ENCODE measurements at regions not wholly inside any gene's neighbourhood (a gene's known extent, or its start where the extent isn't known, plus 50 kb on each side); places are given as distances from the start of the nearest gene placed in this dataset.

DNA sequence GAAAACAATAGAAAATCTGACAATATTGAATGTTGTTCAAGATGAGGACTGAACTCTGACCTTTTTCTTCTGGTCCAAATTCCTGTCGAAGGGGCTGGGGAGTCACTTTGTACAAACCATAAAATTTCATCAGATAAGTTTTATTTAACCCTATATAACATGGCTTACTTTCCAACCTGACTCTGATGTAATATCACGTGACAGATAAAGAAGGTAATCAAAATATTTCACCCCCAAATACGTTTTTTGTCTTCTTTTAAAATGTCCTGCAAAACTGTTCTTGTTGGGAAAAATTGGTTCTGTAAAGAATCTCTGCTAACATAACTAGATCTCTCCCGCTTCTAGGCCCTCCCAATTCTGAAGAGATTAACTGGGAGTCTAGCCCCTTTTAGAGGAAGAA is 90.9 kb upstream of the MDFIC start:
- H3K9me3 Mint-ChIP-seq (ENCODE audit: low read depth): peaks cover 6% of the 10 kb centered on the region
- peaks cover 14% of the 10 kb centered on the region for H3K36me3 Mint-ChIP-seq (ENCODE audit: low read depth)
- no peak overlapping the region for H3K27ac Mint-ChIP-seq
- CTCF ChIA-PET: no interaction called here
- intact Hi-C loops (cut with DNase I, micrococcal nuclease): no loop called here
- POLR2A ChIA-PET: no interaction called here
- H3K4me1 Mint-ChIP-seq: peaks cover 31% of the 10 kb centered on the region
- peaks cover 11% of the 10 kb centered on the region for H3K27me3 Mint-ChIP-seq
- ATAC-seq (no peak), DNase-seq (no peak)
- no peak overlapping the region for H3K4me3 Mint-ChIP-seq

DNA sequence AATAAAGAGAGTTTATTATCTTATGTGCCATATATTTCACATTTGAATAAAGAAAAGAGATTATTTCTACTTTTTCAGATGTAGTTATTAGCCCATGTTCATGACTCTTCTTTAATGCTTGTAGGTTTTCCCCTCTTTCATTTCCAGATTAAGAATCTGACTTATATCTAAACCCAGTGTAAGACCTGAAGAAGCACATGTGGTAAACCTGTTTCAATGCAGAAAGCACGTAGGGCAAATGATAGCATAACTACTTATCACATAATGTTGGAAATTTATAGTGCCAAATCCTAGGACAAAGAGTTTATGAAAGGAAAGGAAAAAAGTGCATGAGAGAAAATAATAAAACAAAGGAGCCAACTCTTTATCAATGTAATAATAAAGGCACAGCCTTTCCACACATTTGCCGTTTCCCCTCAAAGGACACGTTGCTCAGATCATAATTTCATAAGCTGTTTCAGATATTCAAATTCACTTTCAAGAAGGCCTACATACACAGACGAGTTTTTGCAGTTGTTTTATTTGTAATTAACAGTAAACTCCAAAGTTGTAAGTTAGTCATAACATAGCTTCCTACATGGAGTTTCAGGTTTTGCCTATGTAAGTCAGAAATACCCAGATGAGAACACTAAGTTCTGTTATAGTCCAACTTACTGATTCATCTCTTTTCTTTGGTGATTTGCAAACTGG is 88.8 kb upstream of the MDFIC start:
- CTCF ChIA-PET: interaction anchor here (0.7 to 1.2 kb wide), 3 partner anchors 21 to 106 kb away, joined by 3 to 4 read pairs (median 3); no protein-coding TSS in a partner anchor
- Mint-ChIP-seq H3K36me3 (ENCODE audit: low read depth) (peaks cover 5% of the 10 kb centered on the region), H3K4me1 (peaks cover 28% of the 10 kb centered on the region), H3K27ac (peak overlapping the region; percentile 95), H3K4me3 (peak overlapping the region; percentile 27), H3K27me3 (peaks cover 13% of the 10 kb centered on the region), H3K9me3 (ENCODE audit: low read depth) (no peaks in the 10 kb centered on the region)
- DNase-seq: no peak
- peak; percentile 95 for ATAC-seq
- POLR2A ChIA-PET: interaction anchor here (0.6 to 1.0 kb wide), 3 partner anchors 14 to 133 kb away, joined by 3 to 4 read pairs (median 3); no protein-coding TSS in a partner anchor
- intact Hi-C loops (cut with DNase I, micrococcal nuclease): loop anchor here (1.0 to 2.0 kb wide), 8 partner anchors 8 to 114 kb away; partner anchors contain the start of gene MDFIC (in 1 of the 2)

DNA sequence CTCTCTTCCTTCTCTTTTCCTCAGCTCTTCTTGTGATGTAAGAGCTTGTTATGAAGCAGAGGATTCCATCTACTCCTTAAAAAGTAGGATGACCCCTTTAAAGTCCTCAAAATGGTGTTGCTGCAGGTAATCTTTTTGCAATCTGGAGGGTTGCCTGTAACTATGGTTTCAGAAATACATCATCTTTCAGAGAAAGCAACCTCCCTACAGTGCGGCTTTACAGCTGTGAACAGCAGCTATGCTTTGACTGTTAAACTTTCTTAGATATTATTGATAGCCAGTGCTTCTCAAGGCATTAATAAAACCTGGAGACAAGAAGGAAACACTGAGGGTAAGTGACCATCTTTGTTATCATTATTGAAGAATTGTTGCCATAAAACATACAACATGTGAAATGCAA is 86.6 kb upstream of the MDFIC start:
- Mint-ChIP-seq H3K9me3 (ENCODE audit: low read depth) (no peaks in the 10 kb centered on the region), H3K4me3 (no peak overlapping the region), H3K36me3 (ENCODE audit: low read depth) (no peaks in the 10 kb centered on the region), H3K27me3 (peaks cover 6% of the 10 kb centered on the region), H3K4me1 (peaks cover 33% of the 10 kb centered on the region), H3K27ac (no peak overlapping the region)
- ChIA-PET CTCF (interaction anchor here (1.3 kb wide), 1 partner anchor 30 kb away, joined by 3 read pairs; no protein-coding TSS in a partner anchor), POLR2A (no interaction called here)
- intact Hi-C loops (cut with DNase I, micrococcal nuclease): no loop called here
- no peak for ATAC-seq
- DNase-seq: no peak

DNA sequence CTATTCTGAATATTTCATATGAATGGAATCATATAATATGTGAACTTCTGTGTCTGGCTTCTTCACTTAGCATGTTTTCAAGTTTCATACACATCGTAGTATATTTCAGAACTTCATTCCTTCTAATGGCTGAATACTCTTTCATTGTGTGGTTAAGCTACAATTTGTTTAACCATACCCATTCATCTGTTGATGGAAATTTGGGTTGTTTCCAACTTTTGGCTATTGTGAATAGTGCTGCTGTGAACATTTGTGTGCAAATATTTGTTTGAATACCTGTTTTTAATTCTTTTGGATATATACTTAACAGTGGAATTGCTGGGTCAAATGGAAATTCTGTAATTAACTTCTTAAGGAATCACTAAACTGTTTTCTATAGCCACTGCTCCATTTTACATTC is 86.0 kb upstream of the MDFIC start:
- POLR2A ChIA-PET: no interaction called here
- DNase-seq: no peak
- peaks cover 6% of the 10 kb centered on the region for H3K27me3 Mint-ChIP-seq
- CTCF ChIA-PET: no interaction called here
- H3K36me3 Mint-ChIP-seq (ENCODE audit: low read depth): no peaks in the 10 kb centered on the region
- intact Hi-C loops (cut with DNase I, micrococcal nuclease): no loop called here
- no peaks in the 10 kb centered on the region for H3K9me3 Mint-ChIP-seq (ENCODE audit: low read depth)
- H3K27ac Mint-ChIP-seq: no peak overlapping the region
- H3K4me3 Mint-ChIP-seq: no peak overlapping the region
- no peak for ATAC-seq
- peaks cover 33% of the 10 kb centered on the region for H3K4me1 Mint-ChIP-seq

DNA sequence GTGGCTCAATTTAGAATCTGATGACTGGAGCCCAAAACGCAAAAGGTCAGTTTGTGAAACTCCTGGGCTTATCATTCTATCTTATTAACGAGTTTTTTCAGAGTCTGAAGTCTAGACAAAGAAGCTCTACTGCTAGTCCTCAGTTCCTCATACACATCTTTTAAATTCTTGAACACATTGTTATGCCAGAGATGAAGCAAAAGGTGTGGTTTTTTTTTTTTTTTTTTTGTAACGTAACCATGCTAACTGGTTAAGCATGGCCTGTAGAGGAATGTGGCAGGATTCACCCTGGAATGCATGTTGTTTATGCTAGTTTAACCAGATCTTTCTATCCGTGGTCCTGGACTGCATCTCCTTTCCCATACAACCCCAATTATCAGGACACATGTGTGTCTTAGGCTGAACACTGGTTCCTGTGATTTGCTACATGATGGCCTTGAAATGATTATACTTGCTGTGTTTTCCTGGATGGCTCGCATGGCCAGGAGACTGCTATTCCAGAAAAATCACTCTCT is 79.3 kb upstream of the MDFIC start:
- peaks cover 2% of the 10 kb centered on the region for H3K27me3 Mint-ChIP-seq
- intact Hi-C loops (cut with DNase I, micrococcal nuclease): no loop called here
- ChIA-PET CTCF (no interaction called here), POLR2A (no interaction called here)
- peaks cover 5% of the 10 kb centered on the region for H3K4me1 Mint-ChIP-seq
- no peak overlapping the region for H3K4me3 Mint-ChIP-seq
- no peak overlapping the region for H3K27ac Mint-ChIP-seq
- DNase-seq (no peak), ATAC-seq (no peak)
- no peaks in the 10 kb centered on the region for H3K9me3 Mint-ChIP-seq (ENCODE audit: low read depth)
- no peaks in the 10 kb centered on the region for H3K36me3 Mint-ChIP-seq (ENCODE audit: low read depth)

GRCh38 chr7:114843102-114843501 is 78.8 kb upstream of the MDFIC start:
- CTCF ChIA-PET: no interaction called here
- Mint-ChIP-seq H3K4me1 (peaks cover 5% of the 10 kb centered on the region), H3K9me3 (ENCODE audit: low read depth) (no peaks in the 10 kb centered on the region), H3K27me3 (peaks cover 2% of the 10 kb centered on the region), H3K4me3 (no peak overlapping the region), H3K27ac (no peak overlapping the region), H3K36me3 (ENCODE audit: low read depth) (no peaks in the 10 kb centered on the region)
- DNase-seq (no peak), ATAC-seq (no peak)
- POLR2A ChIA-PET: no interaction called here
- intact Hi-C loops (cut with DNase I, micrococcal nuclease): no loop called here

GRCh38 chr7:114851406-114852061 is 70.4 kb upstream of the MDFIC start:
- H3K4me1 Mint-ChIP-seq: peaks cover 7% of the 10 kb centered on the region
- no peaks in the 10 kb centered on the region for H3K9me3 Mint-ChIP-seq (ENCODE audit: low read depth)
- ATAC-seq: no peak
- no peaks in the 10 kb centered on the region for H3K36me3 Mint-ChIP-seq (ENCODE audit: low read depth)
- intact Hi-C loops (cut with DNase I, micrococcal nuclease): no loop called here
- no peak overlapping the region for H3K4me3 Mint-ChIP-seq
- peaks cover 2% of the 10 kb centered on the region for H3K27me3 Mint-ChIP-seq
- POLR2A ChIA-PET: no interaction called here
- DNase-seq: no peak
- no peak overlapping the region for H3K27ac Mint-ChIP-seq
- CTCF ChIA-PET: interaction anchor here (0.9 kb wide), 1 partner anchor 11 kb away, joined by 3 read pairs; no protein-coding TSS in a partner anchor

DNA sequence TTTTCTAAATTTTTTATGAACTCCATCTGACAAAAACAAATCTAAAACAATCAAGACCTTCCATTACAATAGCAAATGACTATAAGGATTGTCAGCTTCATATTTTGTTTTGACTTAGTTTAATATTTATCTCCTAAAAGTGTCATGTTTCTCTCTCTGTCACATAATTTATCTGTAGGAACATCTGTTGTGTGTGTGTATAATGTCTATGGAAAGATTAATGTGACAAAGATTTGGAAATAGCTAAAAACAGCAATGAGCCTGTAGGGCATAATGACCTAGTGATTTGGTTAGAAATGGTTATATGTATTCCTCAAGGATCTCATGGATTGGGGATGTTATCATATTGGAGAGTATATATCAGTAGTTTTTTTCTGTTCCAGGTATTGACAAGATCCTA is 69.6 kb upstream of the MDFIC start:
- intact Hi-C loops (cut with DNase I, micrococcal nuclease): no loop called here
- H3K4me3 Mint-ChIP-seq: no peak overlapping the region
- H3K27me3 Mint-ChIP-seq: peaks cover 2% of the 10 kb centered on the region
- DNase-seq (no peak), ATAC-seq (no peak)
- no peaks in the 10 kb centered on the region for H3K36me3 Mint-ChIP-seq (ENCODE audit: low read depth)
- CTCF ChIA-PET: no interaction called here
- no peak overlapping the region for H3K27ac Mint-ChIP-seq
- H3K4me1 Mint-ChIP-seq: peaks cover 7% of the 10 kb centered on the region
- H3K9me3 Mint-ChIP-seq (ENCODE audit: low read depth): no peaks in the 10 kb centered on the region
- POLR2A ChIA-PET: no interaction called here

GRCh38 chr7:114853189-114853588 is 68.7 kb upstream of the MDFIC start:
- CTCF ChIA-PET: interaction anchor here (1.4 to 1.5 kb wide), 2 partner anchors 11 to 12 kb away, joined by 5 to 6 read pairs; no protein-coding TSS in a partner anchor
- Mint-ChIP-seq H3K4me3 (no peak overlapping the region), H3K4me1 (peaks cover 7% of the 10 kb centered on the region), H3K27ac (no peak overlapping the region), H3K27me3 (peaks cover 4% of the 10 kb centered on the region), H3K36me3 (ENCODE audit: low read depth) (no peaks in the 10 kb centered on the region), H3K9me3 (ENCODE audit: low read depth) (no peaks in the 10 kb centered on the region)
- intact Hi-C loops (cut with DNase I, micrococcal nuclease): no loop called here
- ATAC-seq (no peak), DNase-seq (no peak)
- POLR2A ChIA-PET: no interaction called here

DNA sequence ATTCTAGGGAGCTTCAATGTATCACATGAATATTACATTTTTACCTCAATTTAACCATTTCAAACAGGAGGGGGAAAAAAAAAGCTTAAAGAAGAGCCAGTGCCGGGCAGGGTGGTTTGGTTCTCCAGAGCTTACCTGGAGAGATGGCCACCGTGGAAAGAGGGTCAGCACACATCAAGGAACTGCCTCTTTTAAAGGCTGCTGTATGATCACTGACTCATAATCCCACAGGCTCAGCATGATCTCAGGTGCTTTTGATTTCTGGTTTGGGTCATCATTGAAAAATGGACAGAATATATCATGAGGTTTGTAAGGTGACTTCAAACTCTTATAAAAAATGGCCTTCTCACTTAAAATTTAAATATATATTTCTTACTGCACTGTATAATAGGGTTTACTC is 67.5 kb upstream of the MDFIC start:
- POLR2A ChIA-PET: no interaction called here
- CTCF ChIA-PET: interaction anchor here (0.5 to 1.5 kb wide), 3 partner anchors 9 to 338 kb away, joined by 3 to 6 read pairs (median 4); no protein-coding TSS in a partner anchor
- Mint-ChIP-seq H3K4me1 (peaks cover 7% of the 10 kb centered on the region), H3K36me3 (ENCODE audit: low read depth) (no peaks in the 10 kb centered on the region), H3K27me3 (peaks cover 4% of the 10 kb centered on the region), H3K9me3 (ENCODE audit: low read depth) (no peaks in the 10 kb centered on the region), H3K4me3 (no peak overlapping the region), H3K27ac (no peak overlapping the region)
- ATAC-seq (no peak), DNase-seq (no peak)
- intact Hi-C loops (cut with DNase I, micrococcal nuclease): no loop called here

DNA sequence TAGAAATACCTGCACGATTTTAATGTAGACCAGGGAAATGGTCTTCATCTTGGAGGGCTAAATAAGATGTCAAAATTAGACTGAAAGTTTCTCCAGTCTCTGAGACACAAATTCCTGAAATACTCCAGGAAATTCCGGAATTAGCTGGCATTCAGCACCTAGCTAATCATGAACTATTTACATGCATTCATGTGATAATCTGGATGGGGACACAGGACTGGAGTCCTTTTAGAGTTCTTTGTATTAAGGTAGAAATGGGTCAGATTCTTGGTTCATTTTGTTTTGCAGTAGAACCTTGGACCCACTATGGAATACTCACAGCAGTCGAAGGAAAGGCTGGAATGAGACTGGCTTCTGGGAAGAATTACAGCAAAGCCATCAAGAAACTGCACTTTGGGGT is 65.3 kb upstream of the MDFIC start:
- Mint-ChIP-seq H3K9me3 (ENCODE audit: low read depth) (no peaks in the 10 kb centered on the region), H3K27me3 (peaks cover 4% of the 10 kb centered on the region), H3K36me3 (ENCODE audit: low read depth) (no peaks in the 10 kb centered on the region), H3K4me3 (no peak overlapping the region), H3K4me1 (peaks cover 5% of the 10 kb centered on the region), H3K27ac (no peak overlapping the region)
- CTCF ChIA-PET: interaction anchor here (0.5 to 1.9 kb wide), 3 partner anchors 9 to 479 kb away, joined by 3 to 7 read pairs (median 3); no protein-coding TSS in a partner anchor
- no peak for DNase-seq
- ATAC-seq: no peak
- POLR2A ChIA-PET: no interaction called here
- intact Hi-C loops (cut with DNase I, micrococcal nuclease): loop anchor here in 1 of 2 experiments (5.0 kb wide), 1 partner anchor 774 kb away; no protein-coding TSS in a partner anchor
